ENCODE measurements at regions not wholly inside any gene's neighbourhood (a gene's known extent, or its start where the extent isn't known, plus 50 kb on each side); places are given as distances from the start of the nearest gene placed in this dataset.

- H3K36me3 ChIP-seq: no peaks in the 10 kb centered on the region
- no peak for TF ChIP-seq Cebpa-rat (IDR thresholded peaks at IDR 0.05)
- peaks cover 9 to 29% (median 20%) of the 10 kb centered on the region in 11 experiments; a peak in 19 of 22 replicates for H3K9me3 ChIP-seq (replicated peaks in 1 of 11)
- no peaks in the 10 kb centered on the region for H3K27me3 ChIP-seq
- no peak overlapping the region for H3K9ac ChIP-seq
- H3K4me2 ChIP-seq: no peak overlapping the region
- no peaks in the 10 kb centered on the region for H4K20me1 ChIP-seq
- H3K27ac ChIP-seq: no peak overlapping the region
- peaks cover 0 to 9% (median 3%) of the 10 kb centered on the region in 10 experiments; a peak in 9 of 20 replicates for H3K4me1 ChIP-seq
- no peak overlapping the region for H3K4me3 ChIP-seq
Measured at GRCh38 chr5:4531756-4532704, 608.1 kb upstream of the ADAMTS16 start.

DNA sequence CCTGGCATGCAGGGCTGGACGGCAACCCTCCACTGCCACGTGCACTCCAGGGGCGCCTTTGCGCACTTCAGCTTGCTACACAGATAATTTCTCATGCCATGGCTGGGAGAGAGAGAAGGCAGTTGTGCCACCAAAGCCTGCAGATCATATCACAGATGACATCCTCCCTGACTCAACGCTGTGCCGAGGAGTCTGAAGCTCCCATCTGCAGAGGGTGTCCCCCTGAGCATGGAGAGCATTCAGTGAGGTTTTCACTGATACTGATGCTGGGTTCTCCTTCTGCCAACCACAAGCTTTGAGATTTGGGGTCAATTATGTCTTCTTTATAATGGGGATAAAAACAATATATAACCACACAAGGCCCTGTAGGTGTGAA, 607.4 kb upstream of the ADAMTS16 start:
- Histone ChIP-seq H3K9ac (no peak overlapping the region), H3K4me2 (no peak overlapping the region), H3K27ac (no peak overlapping the region), H3K9me3 (replicated peaks in 1 of 11) (peaks cover 16 to 36% (median 26%) of the 10 kb centered on the region in 11 experiments; a peak in 20 of 22 replicates), H3K36me3 (no peaks in the 10 kb centered on the region), H4K20me1 (no peaks in the 10 kb centered on the region), H3K4me3 (no peak overlapping the region), H3K4me1 (peaks cover 0 to 10% (median 3%) of the 10 kb centered on the region in 10 experiments; a peak in 9 of 20 replicates), H3K27me3 (no peaks in the 10 kb centered on the region)
- TF ChIP-seq Cebpa-rat (IDR thresholded peaks at IDR 0.05): no peak

DNA sequence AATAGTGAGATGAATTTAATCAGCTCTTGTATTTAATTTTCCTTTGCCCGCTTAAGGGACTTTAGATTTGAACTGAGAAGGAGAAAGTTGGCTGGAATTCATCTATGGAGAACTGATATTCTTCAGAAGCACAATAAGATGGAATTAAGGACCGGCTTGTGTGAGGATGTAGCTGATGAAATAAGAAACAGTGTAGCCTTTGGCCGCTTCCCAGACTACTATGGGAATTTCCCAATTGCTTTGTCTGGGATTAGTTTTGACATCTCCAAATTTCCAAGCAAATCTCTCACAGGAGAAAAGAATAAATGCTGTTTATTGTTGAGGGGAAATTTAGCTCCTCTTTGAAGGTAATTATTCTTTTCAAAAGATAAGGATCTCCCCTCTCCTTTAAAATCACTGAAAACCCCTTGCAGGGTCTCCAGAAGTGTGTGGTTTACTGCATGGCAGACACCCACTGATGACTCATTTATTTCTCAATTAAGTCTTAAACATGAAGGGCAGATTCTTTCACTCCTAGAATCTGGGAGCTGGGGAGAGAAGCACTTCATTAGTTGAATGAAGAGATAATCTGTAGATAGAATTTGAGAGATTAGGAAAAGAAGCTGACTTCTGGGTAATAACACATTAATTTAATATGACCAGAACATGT, 606.5 kb upstream of the ADAMTS16 start:
- Histone ChIP-seq H3K9ac (no peak overlapping the region), H3K27ac (no peak overlapping the region), H3K4me1 (peaks cover 0 to 14% (median 3%) of the 10 kb centered on the region in 10 experiments; a peak in 9 of 20 replicates), H3K4me3 (no peak overlapping the region), H3K4me2 (no peak overlapping the region), H3K9me3 (replicated peaks in 1 of 11) (peaks cover 21 to 45% (median 30%) of the 10 kb centered on the region in 11 experiments), H3K36me3 (no peaks in the 10 kb centered on the region), H4K20me1 (no peaks in the 10 kb centered on the region), H3K27me3 (no peaks in the 10 kb centered on the region)
- TF ChIP-seq Cebpa-rat (IDR thresholded peaks at IDR 0.05): no peak

- H3K27ac ChIP-seq: no peak overlapping the region
- no peak overlapping the region for H3K4me3 ChIP-seq
- no peaks in the 10 kb centered on the region for H3K36me3 ChIP-seq
- H3K27me3 ChIP-seq: no peaks in the 10 kb centered on the region
- H4K20me1 ChIP-seq: no peaks in the 10 kb centered on the region
- H3K9ac ChIP-seq: no peak overlapping the region
- TF ChIP-seq Cebpa-rat (IDR thresholded peaks at IDR 0.05): no peak
- H3K4me2 ChIP-seq: 0 out of 22 replicates have a peak overlapping the region, but pooled peaks of 1 of the 11 experiments have one; percentile 21
- peaks cover 0 to 34% (median 24%) of the 10 kb centered on the region in 10 experiments; a peak in 13 of 20 replicates for H3K4me1 ChIP-seq
- peaks cover 21 to 53% (median 37%) of the 10 kb centered on the region in 11 experiments for H3K9me3 ChIP-seq (replicated peaks in 1 of 11)
Measured at GRCh38 chr5:4537489-4537888, 602.6 kb upstream of the ADAMTS16 start.

GRCh38 chr5:4540375-4541173, 599.6 kb upstream of the ADAMTS16 start:
- Histone ChIP-seq H3K4me2 (peak overlapping the region in 8 of 11 experiments; percentile 45 to 75 (median 54); a peak in 13 of 22 replicates), H3K27me3 (no peaks in the 10 kb centered on the region), H3K36me3 (no peaks in the 10 kb centered on the region), H3K27ac (no peak overlapping the region), H3K9ac (no peak overlapping the region), H3K4me3 (no peak overlapping the region), H4K20me1 (no peaks in the 10 kb centered on the region), H3K9me3 (replicated peaks in 1 of 11) (peaks cover 12 to 42% (median 30%) of the 10 kb centered on the region in 11 experiments; a peak in 20 of 22 replicates), H3K4me1 (peaks cover 0 to 43% (median 26%) of the 10 kb centered on the region in 10 experiments; a peak in 13 of 20 replicates)
- TF ChIP-seq Cebpa-rat (IDR thresholded peaks at IDR 0.05): no peak

DNA sequence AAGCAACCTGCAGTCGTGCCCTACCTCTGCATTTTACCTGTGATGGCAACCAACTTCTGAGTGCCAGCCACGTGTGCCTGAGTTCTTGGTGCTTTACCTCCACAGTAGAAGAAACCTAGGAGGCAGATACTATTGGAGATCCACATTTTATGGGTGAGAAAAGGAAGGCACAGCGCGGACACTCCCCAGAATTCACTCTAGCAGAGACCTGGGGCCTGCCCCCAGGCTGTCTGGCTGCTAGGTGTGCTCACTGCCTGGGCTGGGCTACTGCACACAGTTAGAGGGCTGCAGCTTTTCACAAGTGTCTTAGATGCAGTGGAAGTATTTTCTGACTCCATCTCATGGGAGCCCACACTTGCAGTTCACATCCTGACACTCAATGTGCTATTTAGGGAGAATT, 598.8 kb upstream of the ADAMTS16 start:
- Histone ChIP-seq H3K4me2 (peak overlapping the region in 8 of 11 experiments; percentile 45 to 75 (median 54); a peak in 16 of 22 replicates), H3K4me1 (peaks cover 0 to 50% (median 30%) of the 10 kb centered on the region in 10 experiments; a peak in 13 of 20 replicates), H3K9ac (no peak overlapping the region), H3K36me3 (no peaks in the 10 kb centered on the region), H3K4me3 (no peak overlapping the region), H4K20me1 (no peaks in the 10 kb centered on the region), H3K27me3 (no peaks in the 10 kb centered on the region), H3K9me3 (replicated peaks in 1 of 11) (peaks cover 8 to 34% (median 22%) of the 10 kb centered on the region in 11 experiments; a peak in 17 of 22 replicates), H3K27ac (no peak overlapping the region)
- no peak for TF ChIP-seq Cebpa-rat (IDR thresholded peaks at IDR 0.05)

DNA sequence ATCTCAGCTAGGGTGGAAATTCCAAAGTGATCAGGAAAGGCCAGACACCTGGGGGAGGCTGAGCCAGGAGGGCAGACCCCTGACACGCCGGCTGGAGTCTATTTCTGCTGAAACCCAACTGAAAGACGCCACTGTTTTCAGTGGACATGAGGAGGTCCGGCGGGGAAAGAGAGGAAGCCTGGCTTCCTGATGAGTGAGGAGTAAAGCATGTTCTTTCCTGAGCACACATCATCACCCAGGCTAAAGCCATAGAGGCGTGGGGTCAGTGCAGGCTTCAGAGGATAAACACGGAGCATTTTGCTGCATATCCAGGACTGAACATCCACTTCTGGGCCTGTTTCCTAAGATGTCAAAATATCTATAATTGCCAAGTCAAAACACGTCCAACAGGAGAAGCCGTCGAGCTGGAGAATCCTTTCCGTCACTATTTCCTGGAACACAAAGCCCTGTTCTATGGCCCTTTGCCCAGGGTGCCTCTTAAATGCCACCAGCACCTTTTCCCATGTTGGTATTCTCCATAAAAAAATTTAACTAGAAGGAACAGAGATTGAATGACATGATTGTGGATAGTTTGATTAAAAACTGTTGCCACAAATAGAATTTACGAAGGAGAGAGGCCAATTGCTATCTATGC, 597.9 kb upstream of the ADAMTS16 start:
- no peaks in the 10 kb centered on the region for H3K36me3 ChIP-seq
- H3K4me3 ChIP-seq: no peak overlapping the region
- peaks cover 5 to 25% (median 18%) of the 10 kb centered on the region in 11 experiments; a peak in 16 of 22 replicates for H3K9me3 ChIP-seq (replicated peaks in 1 of 11)
- no peak for TF ChIP-seq Cebpa-rat (IDR thresholded peaks at IDR 0.05)
- peaks cover 0 to 59% (median 31%) of the 10 kb centered on the region in 10 experiments; a peak in 13 of 20 replicates for H3K4me1 ChIP-seq
- H3K4me2 ChIP-seq: peak overlapping the region in 9 of 11 experiments; percentile 10 to 75 (median 52); a peak in 16 of 22 replicates
- no peak overlapping the region for H3K27ac ChIP-seq
- H3K27me3 ChIP-seq: no peaks in the 10 kb centered on the region
- no peak overlapping the region for H3K9ac ChIP-seq
- H4K20me1 ChIP-seq: no peaks in the 10 kb centered on the region

DNA sequence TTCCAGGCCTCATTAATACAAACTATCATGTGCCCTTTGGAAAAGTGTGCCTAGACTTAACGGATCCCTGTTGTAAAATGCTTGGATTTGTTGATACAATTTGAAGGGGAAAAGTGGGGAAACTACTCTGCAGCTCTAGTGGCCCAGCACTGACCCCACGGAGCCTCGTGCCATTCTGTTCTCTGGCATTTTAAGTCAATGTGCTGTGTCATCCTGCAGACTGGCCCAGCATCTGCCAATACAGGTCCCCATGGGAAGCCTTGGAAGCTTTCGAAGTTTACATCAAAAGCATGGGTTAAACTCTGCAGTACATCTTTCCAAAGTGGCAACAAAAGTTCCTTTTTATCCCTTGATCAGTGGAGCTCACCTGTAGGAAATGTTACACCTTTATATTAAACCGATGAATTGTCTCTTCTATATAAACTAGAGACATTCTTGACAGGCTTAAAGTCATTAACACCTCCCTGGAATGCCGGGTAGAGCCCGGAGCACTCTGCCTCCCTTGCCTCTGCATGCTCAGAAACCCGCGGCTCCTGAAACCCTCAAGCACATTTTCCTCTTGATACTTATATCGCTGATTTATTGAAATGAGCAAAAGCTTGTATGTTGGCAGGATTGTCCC, 596.0 kb upstream of the ADAMTS16 start:
- Histone ChIP-seq H3K27me3 (no peaks in the 10 kb centered on the region), H3K4me1 (peaks cover 0 to 62% (median 31%) of the 10 kb centered on the region in 10 experiments; a peak in 13 of 20 replicates)

More for the DNA sequence above, 596.0 kb upstream of the ADAMTS16 start:
- Histone ChIP-seq H3K36me3 (no peaks in the 10 kb centered on the region), H3K27ac (no peak overlapping the region), H3K4me2 (0 out of 22 replicates have a peak overlapping the region, but pooled peaks of 1 of the 11 experiments have one; percentile 3), H3K9me3 (replicated peaks in 1 of 11) (peaks cover 0 to 9% (median 1%) of the 10 kb centered on the region in 11 experiments; a peak in 9 of 22 replicates), H3K4me3 (no peak overlapping the region), H3K9ac (no peak overlapping the region), H4K20me1 (no peaks in the 10 kb centered on the region)
- no peak for TF ChIP-seq Cebpa-rat (IDR thresholded peaks at IDR 0.05)

Data from BLaER1 treated with 17β-estradiol and CSF1 and Interleukin-3, amounts not matched to agents 10 nM and 100 nM (cell line).